HepG2 (cell line): ENCODE measurements at regions not wholly inside any gene's neighbourhood (a gene's known extent, or its start where the extent isn't known, plus 50 kb on each side); places are given as distances from the start of the nearest gene placed in this dataset.

Experiments
- ATAC-seq: fragments of 200-7000 bp; cut with Tn5 transposase; 3 replicates; pipeline ENCODE4 v1.9.1; 2020; ENCODE audit warnings: mild to moderate bottlenecking, moderate library complexity
- BruUV-seq: library from RNA; stranded (reverse); fragments of 400-500 nt; replicated peaks from 2 replicates; lab custom pipeline; 2021; lab: Mats Ljungman, UMichigan
- CTCF ChIA-PET: fragments of 300-600 bp; formaldehyde crosslinking; extraction: SDS; loops from one replicate; lab custom pipeline; 2021; ENCODE audit warnings: low total read pairs, inconsistent platforms, low intra/inter-chr PET ratio; lab: Yijun Ruan, JAX
- POLR2A ChIA-PET: fragments of 350-600 bp; sonication (Branson Sonifier 250); formaldehyde crosslinking; loops from one replicate; lab custom pipeline; 2020; ENCODE audit warnings: antibody characterized with exemption, inconsistent platforms; lab: Yijun Ruan, JAX
- DNase-seq: peaks from one replicate; pipeline ENCODE4 v3.0.0-alpha.2; 2015; ENCODE audit warnings: low spot score
- FAIRE-seq: peaks from 3 replicates; lab custom pipeline; 2011; peaks lifted over from hg19 to GRCh38; lab: Jason Lieb, UNC
- H2AFZ ChIP-seq: one replicate; pipeline ENCODE4 v1.6.1; 2011; ENCODE audit warnings: low read length, inconsistent platforms
- H3K27ac ChIP-seq: fragments of 300-600 bp; 3 replicates; pipeline ENCODE4 v1.8.0; 2011; ENCODE audit warnings: mixed run types, mild to moderate bottlenecking, mixed read lengths, low read length, inconsistent platforms; ENCODE audit not compliant: insufficient read depth; ENCODE audit errors: extremely low read length
- H3K27me3 ChIP-seq, 2 experiments: fragments of 200-600 bp in 1 of 2; 2 replicates in 1 of 2; 3 replicates in 1 of 2; pipeline versions ENCODE4 v1.6.0 to v1.8.0; 2011; ENCODE audit warnings: low read length in 2 of 2, mild to moderate bottlenecking in 2 of 2, moderate library complexity in 2 of 2, inconsistent platforms in 1 of 2; ENCODE audit not compliant: insufficient read depth in 2 of 2, control insufficient read depth in 1 of 2
- H3K36me3 ChIP-seq, 2 experiments: fragments of 200-600 bp in 1 of 2; replicated peaks in 1 of 2; 2 replicates in 1 of 2; 3 replicates in 1 of 2; pipeline versions ENCODE4 v1.5.1 to v1.8.0; 2011; ENCODE audit warnings: low read length in 2 of 2, inconsistent platforms in 1 of 2; ENCODE audit not compliant: insufficient read depth in 2 of 2, control insufficient read depth in 1 of 2
- H3K4me1 ChIP-seq: 2 replicates; pipeline ENCODE4 v1.5.1; 2012; ENCODE audit warnings: low read length, inconsistent platforms; ENCODE audit not compliant: insufficient read depth
- H3K4me2 ChIP-seq: 2 replicates; pipeline ENCODE4 v1.6.0; 2011; ENCODE audit warnings: low read depth, low read length, inconsistent platforms
- H3K4me3 ChIP-seq, 3 experiments: fragments of 200-600 bp in 1 of 3; sonication (generic), shearing (Covaris generic) in 1 of 3; replicated peaks in 1 of 3; 2 replicates each; pipeline ENCODE4 v1.5.1; 2011 to 2016; ENCODE audit warnings: low read length in 3 of 3, inconsistent platforms in 2 of 3, low read depth in 2 of 3, mild to moderate bottlenecking in 2 of 3, control low read depth in 1 of 3, mixed read lengths in 1 of 3; ENCODE audit not compliant: insufficient read depth in 1 of 3
- H3K79me2 ChIP-seq: one replicate; pipeline ENCODE4 v1.6.1; 2011; ENCODE audit warnings: low read length, inconsistent platforms; ENCODE audit not compliant: insufficient read depth
- H3K9ac ChIP-seq: 2 replicates; pipeline ENCODE4 v1.6.0; 2011; ENCODE audit warnings: mild to moderate bottlenecking, low read depth, low read length, inconsistent platforms; ENCODE audit not compliant: insufficient read depth
- H3K9me3 ChIP-seq: 2 replicates; pipeline ENCODE4 v1.5.1; 2012; ENCODE audit warnings: mild to moderate bottlenecking, low read length
- H4K20me1 ChIP-seq: 2 replicates; pipeline ENCODE4 v1.6.0; 2011; ENCODE audit warnings: inconsistent platforms, mild to moderate bottlenecking, low read length, moderate library complexity; ENCODE audit not compliant: insufficient read depth
- ARID2 ChIP-seq: sonication (generic); formaldehyde crosslinking; IDR thresholded peaks from 2 replicates; pipeline ENCODE4 v1.8.1; 2022; ENCODE audit warnings: mild to moderate bottlenecking, missing genetic modification reagents, borderline replicate concordance
- CREB1 ChIP-seq, 2 experiments: fragments of 450-650 bp in 1 of 2; IDR thresholded peaks; 2 replicates each; pipeline ENCODE4 v1.6.1; 2016 to 2017; ENCODE audit warnings: control low read depth in 1 of 2, mild to moderate bottlenecking in 1 of 2, missing compliant biosample characterization in 1 of 2, missing genetic modification characterization in 1 of 2
- SAFB2 ChIP-seq: sonication (generic); formaldehyde crosslinking; IDR thresholded peaks from 2 replicates; pipeline ENCODE4 v1.5.1; 2020; ENCODE audit warnings: missing genetic modification reagents, low read depth, mild to moderate bottlenecking, borderline replicate concordance
- SALL2 ChIP-seq: sonication (generic); formaldehyde crosslinking; IDR thresholded peaks from 2 replicates; pipeline ENCODE4 v1.8.1; 2023; ENCODE audit warnings: mild to moderate bottlenecking, missing genetic modification reagents, inconsistent platforms
- TBX3 ChIP-seq: fragments of 450-650 bp; IDR thresholded peaks from 2 replicates; pipeline ENCODE4 v1.6.1; 2017; ENCODE audit warnings: antibody characterized with exemption, mild to moderate bottlenecking, inconsistent platforms, borderline replicate concordance
- ZFYVE20 ChIP-seq: sonication (generic); formaldehyde crosslinking; IDR thresholded peaks from 2 replicates; pipeline ENCODE4 v1.8.0; 2023; ENCODE audit warnings: low read depth, mild to moderate bottlenecking, moderate library complexity, missing genetic modification reagents, borderline replicate concordance
- ZNF788 ChIP-seq: sonication (generic); formaldehyde crosslinking; IDR thresholded peaks from 2 replicates; pipeline ENCODE4 v1.5.0; 2020; ENCODE audit warnings: mild to moderate bottlenecking, missing genetic modification reagents, borderline replicate concordance
- WGBS: methylation state at CpG from one replicate; pipeline ENCODE4 v1.1.6; 2017; ENCODE audit warnings: low lambda C conversion rate; 5-methylcytosine and 5-hydroxymethylcytosine counted together
- in situ Hi-C: cut with HindIII; loops from 2 replicates; pipeline ENCODE4 v1.10.0; 2017; ENCODE audit warnings: low pct_unique_long_range_greater_than_20kb; ENCODE audit not compliant: extremely low pct_ligation_motif_present
- intact Hi-C: fragments of 100-400 bp; cut with micrococcal nuclease; formaldehyde crosslinking; loops from one replicate; pipeline ENCODE4 v1.10.0; 2022; ENCODE audit not compliant: unreplicated experiment
- TF ChIP-seq, protein P1 (sequence below): sonication (generic); formaldehyde crosslinking; IDR thresholded peaks from 2 replicates; pipeline ENCODE4 v1.5.0; 2020; ENCODE audit warnings: mild to moderate bottlenecking, missing genetic modification reagents
- TF ChIP-seq, protein P2 (sequence below): IDR thresholded peaks from 2 replicates; pipeline ENCODE4 v1.6.1; 2016
- TF ChIP-seq, protein P3 (sequence below): fragments of 450-650 bp; IDR thresholded peaks from 2 replicates; pipeline ENCODE4 v1.6.1; 2016

DNA sequence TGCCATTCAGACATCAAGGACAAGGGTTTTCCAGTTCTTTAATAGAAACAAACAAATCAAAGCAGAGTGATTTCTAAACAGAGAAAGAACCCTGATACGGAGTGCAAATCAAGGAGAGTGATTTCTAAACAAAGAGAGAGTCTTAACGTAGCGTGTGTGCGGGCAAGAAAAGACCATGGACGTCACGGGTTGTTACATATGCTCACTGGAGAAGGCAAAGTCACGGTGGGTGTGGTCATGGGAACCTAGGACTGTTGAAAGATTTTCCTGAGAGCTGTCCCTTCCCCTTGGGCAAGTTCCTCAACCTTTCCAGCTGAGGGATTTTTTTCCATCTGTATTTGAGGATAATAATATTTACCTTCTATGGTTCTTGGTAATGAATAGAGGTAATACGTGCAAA lies 95.0 kb upstream of the SLC34A2 start (continued):
- TF ChIP-seq CREB1 (IDR thresholded peaks at IDR 0.05) = no peak
- no peak for TF ChIP-seq CREB1 (CRISPR knock-in tag; IDR thresholded peaks at IDR 0.05)
- TF ChIP-seq SALL2 (CRISPR knock-in tag) = no peak

DNA sequence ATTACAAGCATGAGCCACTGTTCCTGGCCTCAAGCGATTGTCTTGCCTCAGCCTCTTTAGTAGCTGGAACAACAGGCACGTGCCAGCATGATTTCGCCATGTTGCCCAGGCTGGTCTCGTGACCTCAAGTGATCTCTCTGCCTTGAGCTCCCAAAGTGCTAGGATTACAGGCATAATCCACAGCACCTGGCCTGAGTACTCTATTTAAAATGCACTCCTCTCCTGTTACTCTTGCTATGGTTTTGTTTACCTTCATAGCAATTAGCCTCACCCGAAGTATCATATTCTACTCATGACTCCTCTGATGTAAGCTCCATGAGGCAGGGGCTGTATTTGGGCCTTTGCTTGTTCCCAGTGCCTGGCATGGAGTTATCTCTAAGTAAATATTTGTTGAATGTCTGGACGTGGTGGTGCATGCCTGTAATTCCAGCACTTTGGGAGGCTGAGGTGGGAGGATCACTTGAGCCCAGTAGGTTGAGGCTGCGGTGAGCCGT lies 92.5 kb upstream of the SLC34A2 start:
- no peak overlapping the region for H3K27ac ChIP-seq
- intact Hi-C loops = no loop called here
- H2AFZ ChIP-seq = no peak overlapping the region
- no peak for ATAC-seq
- TF ChIP-seq CREB1 (IDR thresholded peaks at IDR 0.05) = no peak
- no peak for TF ChIP-seq CREB1 (CRISPR knock-in tag; IDR thresholded peaks at IDR 0.05)
- no peak for TF ChIP-seq ARID2 (CRISPR knock-in tag)
- TF ChIP-seq ZNF788 (CRISPR knock-in tag) = no peak
- no peak for TF ChIP-seq SAFB2
- TF ChIP-seq, protein P1, sequence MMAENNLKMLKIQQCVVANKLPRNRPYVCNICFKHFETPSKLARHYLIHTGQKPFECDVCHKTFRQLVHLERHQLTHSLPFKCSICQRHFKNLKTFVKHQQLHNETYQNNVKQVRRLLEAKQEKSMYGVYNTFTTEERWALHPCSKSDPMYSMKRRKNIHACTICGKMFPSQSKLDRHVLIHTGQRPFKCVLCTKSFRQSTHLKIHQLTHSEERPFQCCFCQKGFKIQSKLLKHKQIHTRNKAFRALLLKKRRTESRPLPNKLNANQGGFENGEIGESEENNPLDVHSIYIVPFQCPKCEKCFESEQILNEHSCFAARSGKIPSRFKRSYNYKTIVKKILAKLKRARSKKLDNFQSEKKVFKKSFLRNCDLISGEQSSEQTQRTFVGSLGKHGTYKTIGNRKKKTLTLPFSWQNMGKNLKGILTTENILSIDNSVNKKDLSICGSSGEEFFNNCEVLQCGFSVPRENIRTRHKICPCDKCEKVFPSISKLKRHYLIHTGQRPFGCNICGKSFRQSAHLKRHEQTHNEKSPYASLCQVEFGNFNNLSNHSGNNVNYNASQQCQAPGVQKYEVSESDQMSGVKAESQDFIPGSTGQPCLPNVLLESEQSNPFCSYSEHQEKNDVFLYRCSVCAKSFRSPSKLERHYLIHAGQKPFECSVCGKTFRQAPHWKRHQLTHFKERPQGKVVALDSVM (CRISPR knock-in tag) = peak; percentile 79
- TF ChIP-seq ZFYVE20 = no peak
- TF ChIP-seq TBX3 = no peak
- TF ChIP-seq, protein P2, sequence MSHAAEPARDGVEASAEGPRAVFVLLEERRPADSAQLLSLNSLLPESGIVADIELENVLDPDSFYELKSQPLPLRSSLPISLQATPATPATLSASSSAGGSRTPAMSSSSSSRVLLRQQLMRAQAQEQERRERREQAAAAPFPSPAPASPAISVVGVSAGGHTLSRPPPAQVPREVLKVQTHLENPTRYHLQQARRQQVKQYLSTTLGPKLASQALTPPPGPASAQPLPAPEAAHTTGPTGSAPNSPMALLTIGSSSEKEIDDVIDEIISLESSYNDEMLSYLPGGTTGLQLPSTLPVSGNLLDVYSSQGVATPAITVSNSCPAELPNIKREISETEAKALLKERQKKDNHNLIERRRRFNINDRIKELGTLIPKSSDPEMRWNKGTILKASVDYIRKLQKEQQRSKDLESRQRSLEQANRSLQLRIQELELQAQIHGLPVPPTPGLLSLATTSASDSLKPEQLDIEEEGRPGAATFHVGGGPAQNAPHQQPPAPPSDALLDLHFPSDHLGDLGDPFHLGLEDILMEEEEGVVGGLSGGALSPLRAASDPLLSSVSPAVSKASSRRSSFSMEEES = no peak
- TF ChIP-seq, protein P3, sequence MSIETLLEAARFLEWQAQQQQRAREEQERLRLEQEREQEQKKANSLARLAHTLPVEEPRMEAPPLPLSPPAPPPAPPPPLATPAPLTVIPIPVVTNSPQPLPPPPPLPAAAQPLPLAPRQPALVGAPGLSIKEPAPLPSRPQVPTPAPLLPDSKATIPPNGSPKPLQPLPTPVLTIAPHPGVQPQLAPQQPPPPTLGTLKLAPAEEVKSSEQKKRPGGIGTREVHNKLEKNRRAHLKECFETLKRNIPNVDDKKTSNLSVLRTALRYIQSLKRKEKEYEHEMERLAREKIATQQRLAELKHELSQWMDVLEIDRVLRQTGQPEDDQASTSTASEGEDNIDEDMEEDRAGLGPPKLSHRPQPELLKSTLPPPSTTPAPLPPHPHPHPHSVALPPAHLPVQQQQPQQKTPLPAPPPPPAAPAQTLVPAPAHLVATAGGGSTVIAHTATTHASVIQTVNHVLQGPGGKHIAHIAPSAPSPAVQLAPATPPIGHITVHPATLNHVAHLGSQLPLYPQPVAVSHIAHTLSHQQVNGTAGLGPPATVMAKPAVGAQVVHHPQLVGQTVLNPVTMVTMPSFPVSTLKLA = peak; percentile 51
- TF ChIP-seq, all 625 proteins: peak for 2
- FAIRE-seq = no peak
- Histone ChIP-seq H3K9ac (no peak overlapping the region), H3K4me1 (peaks cover 15% of the 10 kb centered on the region), H3K79me2 (no peaks in the 10 kb centered on the region), H3K27me3 (no peaks in the 10 kb centered on the region), H3K4me3 (no peak overlapping the region), H3K4me2 (no peak overlapping the region), H3K9me3 (no peaks in the 10 kb centered on the region), H3K36me3 (no peaks in the 10 kb centered on the region), H4K20me1 (no peaks in the 10 kb centered on the region)
- ChIA-PET POLR2A (no interaction called here), CTCF (no interaction called here)
- BruUV-seq = no TSS peak
- in situ Hi-C loops = no loop called here
- WGBS = 35% methylated on average over 8 of the region's 8 CpGs
- DNase-seq = no peak
